HG02970 (cell line): ENCODE measurements at regions not wholly inside any gene's neighbourhood (a gene's known extent, or its start where the extent isn't known, plus 50 kb on each side); places are given as distances from the start of the nearest gene placed in this dataset.

Source experiments
- ATAC-seq: cut with Tn5 transposase; IDR thresholded peaks from one replicate; pipeline ENCODE4 v1.9.1; 2021; ENCODE audit warnings: mild to moderate bottlenecking, moderate library complexity, moderate number of reproducible peaks; ENCODE audit not compliant: unreplicated experiment, low FRiP score

DNA sequence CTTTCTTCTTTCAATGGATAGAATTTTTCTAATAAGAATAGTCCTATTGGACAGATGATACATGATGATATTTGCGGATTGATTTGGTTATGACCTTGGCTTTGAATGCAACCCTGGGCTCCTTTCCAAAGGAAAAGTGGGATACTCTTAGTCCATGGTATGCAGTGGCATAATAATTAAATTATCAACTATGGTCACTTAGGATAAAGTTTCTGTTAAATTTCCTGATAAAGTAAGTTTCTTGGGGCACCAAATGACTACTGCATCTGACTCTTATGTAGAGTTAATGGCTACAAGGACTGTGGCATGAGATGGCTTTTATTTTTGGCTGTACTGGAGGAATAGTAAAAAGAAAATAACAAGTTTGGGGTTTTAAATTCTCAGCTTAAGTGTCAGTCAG is 126.7 kb downstream of the QPCT start:
- no peak for ATAC-seq

DNA sequence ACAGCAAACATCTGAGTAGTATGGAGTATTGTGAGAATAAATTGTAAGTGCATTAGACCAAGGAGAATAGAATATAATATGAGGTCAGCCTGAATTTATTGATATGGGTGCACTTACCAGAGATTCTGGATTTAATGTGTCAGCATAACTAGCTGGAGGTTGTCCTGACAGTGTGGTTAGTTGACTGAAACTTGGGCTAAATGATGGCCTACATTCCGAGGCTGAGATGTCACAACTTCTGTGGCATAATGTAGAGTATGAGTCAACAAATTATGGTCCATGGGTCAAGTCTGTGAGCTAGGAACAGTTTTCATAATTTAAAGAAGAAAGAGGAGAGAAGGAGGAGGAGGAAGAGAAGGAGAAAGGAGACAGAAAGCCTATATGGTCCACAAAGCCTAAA is 127.6 kb downstream of the QPCT start:
- ATAC-seq = no peak

DNA sequence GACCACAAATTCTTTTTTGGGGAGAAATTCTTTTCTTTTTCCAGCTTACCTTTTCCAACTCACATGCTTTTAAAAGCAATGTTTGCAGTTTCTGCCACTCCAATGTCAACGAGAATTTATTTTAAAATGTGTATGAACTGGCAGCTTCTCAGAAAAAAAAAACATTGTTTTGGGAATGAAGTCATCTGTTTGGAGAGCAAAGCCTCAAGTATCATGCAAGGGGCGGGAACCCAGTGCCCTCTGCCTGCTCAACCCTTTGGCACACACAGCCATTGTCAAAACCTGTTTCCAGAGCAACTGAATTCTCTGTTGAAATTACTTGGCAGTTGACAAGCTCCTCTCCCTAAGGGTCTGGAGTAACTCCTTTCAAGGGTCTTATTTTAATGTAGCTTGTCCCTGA is 128.5 kb downstream of the QPCT start:
- ATAC-seq = no peak

DNA sequence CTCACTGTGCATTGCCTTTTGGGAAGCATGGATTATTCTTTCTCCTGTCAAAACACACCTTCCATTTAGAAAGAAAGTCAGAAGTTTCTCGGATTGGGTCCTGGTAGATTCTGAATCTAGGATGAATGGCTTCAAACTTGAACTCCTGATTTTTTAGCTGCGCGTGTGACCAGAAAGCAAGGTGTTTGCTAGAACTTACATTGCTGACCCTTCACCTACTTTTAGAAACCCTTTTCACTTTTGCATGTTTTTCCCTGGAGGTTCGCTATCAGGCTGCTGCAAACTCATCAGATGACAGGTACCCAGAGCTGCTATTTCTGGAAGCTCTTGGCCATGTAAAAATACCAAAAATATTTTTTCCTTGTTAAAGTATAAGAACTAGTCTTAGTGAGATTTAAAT is 132.0 kb downstream of the QPCT start:
- no peak for ATAC-seq

DNA sequence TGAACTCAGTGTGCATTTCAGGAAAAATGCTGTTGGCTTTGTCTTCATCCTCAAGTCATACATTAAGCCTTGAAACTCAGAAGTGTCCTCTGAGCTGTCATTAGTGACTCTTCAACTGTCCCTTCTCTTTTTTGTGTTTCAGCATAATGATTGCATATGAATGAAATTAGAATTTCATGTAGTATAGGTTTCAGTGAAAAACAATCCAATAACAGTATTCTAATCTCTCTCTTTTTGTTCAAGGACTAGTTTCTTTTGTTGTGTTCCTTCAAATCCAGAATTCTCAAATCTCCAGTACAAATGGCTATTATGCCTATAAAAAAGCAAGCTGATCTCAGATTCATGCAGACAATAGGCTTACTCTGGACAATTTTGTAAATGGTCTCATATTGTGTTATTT is 133.5 kb downstream of the QPCT start:
- ATAC-seq = no peak

DNA sequence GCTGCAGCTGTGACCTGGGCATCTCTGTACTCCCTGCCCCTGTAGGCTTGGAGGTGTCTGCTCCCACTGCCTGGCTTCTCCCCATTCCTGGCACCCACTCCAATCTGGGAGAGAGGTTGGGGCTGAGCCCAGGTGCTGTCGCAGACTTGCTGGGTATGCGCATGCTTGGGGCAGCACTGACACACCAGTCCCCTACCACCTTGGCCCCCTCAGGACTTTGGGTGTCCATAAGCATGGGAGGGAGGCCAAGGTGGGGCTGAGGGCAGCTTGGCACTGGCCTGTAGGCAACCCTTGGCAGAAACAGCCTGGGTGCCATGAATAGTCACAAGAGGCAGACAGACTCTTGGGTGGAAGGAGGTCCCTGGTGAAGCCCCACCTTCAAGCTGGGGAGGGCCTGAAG is 136.8 kb downstream of the QPCT start:
- no peak for ATAC-seq

DNA sequence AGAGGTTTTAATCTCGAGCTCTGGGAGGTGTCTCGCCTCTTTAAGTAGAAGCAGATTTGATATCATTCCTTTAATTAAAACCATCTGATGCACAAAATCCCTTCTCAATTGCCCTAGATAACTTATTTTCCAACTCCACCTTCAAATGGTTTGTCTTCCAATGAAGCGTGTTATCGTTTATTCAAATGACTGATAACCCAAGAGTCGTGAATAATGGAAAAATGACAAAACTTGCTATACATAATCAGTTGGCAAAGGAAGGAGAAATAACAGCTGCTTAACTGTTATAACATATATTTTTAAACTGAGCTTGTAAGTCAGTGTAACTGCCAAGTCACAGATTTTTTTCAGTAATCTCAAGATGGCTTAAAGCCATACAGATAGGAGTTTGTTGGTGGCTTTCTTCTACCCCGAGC is 144.6 kb downstream of the QPCT start:
- ATAC-seq = no peak

DNA sequence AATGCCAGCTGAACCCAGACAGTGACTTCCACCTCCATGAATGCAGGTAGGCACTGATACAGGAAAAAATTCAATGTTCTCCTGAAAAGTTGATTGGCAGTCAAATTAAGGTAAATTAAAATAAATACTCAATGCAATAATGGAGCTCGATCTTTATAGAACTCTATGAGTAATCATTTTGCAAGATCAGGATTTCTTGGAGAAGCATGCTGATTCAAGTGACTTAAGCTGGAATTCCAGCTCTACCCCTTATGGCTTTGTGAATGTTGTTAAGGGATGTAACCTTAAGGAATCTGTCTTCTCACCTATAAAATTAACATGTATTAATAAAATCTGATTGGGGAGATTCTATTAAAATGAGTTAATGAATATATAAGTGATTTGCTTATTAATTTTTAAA is 145.1 kb downstream of the QPCT start:
- no peak for ATAC-seq

DNA sequence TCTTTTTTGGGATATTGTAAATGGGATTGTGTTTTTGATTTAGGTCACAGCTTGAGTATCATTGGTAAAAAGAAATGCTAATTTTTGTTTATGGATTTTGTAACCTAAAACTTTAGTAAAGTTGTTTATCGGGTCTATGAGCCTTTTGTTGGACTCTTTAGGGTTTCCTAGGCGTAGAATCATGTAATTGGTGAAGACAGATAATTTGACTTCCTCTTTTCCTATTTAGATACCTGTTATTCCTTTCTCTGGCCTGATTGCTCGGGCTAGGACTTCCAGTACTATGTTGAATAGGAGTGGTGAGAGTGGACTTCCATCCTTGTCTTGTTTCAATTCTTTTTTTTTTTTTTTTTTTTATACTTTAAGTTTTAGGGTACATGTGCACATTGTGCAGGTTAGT is 149.0 kb downstream of the QPCT start:
- ATAC-seq = no peak

DNA sequence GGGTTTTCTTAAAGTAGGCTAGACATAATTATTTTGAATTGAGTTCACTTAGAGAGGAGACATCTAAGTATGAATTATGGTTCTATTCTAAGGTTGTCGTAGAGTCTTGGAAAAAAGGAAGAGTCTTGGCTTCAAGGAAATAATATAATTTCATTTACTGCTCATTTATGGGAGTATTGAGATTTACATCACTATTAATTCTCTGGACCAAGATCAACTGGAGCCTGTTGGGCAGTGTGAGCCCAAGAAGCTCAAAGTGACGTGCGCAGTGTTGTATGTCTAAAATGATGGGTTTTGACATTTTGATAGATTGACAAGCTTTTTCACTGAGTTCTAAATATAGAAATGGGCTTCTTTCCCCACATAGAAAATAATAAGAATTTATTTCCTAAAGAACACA is 154.7 kb downstream of the QPCT start:
- no peak for ATAC-seq

DNA sequence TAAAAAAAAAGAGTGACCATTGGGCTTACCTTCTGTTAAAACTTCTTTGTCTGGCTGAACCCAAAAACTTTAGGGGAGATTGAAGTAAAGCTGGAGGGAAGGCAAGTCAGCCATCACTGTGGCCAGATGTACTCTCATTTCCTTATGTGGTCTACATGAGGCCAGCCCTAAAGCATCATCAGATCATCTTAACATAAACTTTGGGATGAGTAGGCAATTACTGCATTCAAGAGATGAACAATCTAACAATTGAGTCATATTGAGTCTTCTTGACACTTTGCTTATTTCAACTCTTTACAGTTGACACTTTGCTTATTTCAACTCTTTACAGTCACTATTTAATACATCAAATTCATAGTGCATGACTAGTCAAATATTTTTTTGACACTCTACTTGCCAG is 155.6 kb downstream of the QPCT start:
- no peak for ATAC-seq

DNA sequence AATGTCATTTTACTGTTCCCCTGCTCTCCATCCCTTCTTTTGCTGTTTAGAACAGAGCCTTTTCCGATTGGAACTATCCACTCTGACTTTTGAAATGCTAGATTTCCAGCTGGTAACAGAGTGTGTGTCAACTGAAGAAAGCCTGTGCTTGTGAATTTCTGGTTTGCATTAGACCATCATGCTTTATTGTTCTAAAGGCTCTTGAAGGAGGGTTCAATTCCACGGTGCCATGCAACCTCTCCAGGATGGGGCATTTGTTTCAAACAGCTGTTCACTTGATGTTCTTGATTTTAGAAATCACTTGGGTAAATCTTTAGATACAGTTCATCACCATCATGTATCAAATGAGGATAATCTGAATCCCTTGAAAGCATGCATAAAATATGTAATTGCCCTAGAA is 156.7 kb downstream of the QPCT start:
- ATAC-seq = no peak

DNA sequence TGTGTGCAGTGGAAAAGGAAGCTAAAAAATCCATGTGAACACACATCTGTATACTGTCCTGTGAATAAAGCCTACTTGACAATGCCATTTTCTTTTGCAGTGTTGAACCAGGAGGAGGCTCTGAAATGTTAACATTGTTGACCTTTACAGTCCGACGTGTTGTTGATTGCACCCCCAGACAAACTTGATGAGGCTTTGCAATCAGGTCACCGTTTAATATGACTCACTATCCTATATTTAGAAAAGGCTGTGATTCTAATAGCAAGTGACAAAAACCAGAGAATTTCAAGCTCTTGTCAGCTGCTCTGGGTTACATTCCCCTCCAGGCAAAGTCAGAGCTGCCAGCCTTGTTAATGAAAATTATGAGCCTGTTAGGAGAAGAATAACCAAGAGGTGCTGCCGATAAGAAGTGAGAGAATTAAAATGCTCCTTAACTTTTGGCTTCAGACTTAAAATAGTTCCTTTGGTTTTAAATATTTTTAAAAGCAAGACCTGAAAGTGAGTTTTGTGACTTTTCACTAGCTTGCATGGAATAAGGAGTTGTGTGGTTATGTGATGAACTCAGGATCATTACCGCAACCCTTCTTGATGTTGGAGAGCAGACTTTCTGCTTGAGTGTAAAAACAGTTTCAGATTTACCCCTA is 162.1 kb downstream of the QPCT start:
- no peak for ATAC-seq

DNA sequence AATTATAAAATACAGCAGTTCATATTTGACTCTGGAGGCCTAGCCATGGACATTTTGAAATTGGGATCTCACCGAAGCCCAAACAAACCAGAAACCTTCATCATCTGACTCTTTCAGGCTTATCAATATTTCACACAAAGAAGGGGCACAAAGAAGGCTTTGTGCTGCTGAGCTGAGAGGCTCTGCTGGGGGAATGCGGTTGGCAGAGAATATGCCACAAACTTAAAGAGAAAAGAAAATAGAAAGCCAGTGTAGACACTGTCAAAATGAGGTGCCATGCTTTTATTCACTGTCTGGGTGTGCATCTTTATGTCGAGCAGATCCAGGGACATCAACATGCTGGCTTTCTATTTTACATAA is 162.6 kb downstream of the QPCT start:
- ATAC-seq = no peak

DNA sequence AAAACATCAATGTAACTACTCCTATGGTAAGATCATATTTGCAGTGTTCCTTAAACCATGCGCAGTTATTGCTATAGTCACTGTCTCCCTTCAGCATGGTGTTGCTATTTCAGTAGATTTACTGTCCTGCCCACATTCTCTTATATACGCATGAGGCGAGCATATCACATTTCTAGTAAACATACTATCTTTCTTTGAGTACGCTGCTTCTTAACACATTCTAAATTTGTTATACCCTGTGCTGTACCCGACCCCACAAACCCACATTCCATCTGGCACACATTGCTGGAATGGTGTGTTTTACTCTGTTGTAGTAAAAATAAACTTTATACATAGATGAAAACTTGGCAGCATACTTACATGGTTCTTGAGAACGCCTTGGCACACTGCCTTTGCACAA is 163.3 kb downstream of the QPCT start:
- no peak for ATAC-seq

DNA sequence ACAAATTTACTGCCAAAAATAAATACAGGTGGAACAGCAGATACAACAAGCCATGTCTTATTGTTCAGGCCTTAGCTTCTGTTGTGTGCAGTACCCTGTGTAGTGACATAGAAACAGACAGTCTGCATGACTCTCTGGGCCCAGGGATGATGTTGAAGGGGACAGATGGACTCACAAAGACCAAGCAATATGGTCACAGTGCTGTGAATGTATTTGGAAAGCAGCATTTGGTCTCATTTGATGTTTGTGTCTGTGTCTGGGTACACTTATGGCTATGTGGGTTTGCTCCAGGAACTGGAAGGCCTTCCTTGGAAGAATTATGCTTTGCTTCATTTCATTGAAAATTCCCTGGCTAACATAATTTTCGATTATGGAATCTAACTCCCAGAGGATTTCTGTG is 158.5 kb downstream of the CDC42EP3 start:
- ATAC-seq = no peak

DNA sequence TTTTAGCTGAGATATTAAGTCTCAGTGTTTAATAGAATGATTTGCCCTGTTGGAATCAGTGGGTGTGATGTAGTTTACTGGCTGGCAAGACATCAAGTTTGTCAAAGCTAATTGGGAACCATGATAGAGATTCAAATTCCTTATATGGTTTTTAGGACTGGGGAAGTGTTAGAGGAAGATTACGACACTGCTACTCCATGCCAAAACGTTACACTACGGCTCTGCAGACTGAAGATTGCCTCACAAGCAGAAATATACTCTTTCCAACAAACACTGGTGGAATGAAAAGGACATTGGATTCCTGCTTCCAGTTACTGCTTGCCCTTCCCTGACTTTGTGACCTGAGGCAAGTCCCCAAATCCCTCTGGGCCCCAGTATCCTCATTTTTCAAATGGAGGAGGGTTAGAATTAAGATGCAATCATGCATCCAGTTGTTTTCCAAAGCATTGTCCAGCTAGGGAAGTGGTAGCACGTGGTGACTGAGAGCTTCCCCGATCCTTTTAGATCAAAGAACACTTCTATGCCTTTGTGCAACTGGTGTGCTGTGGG is 147.6 kb downstream of the CDC42EP3 start:
- ATAC-seq = no peak

DNA sequence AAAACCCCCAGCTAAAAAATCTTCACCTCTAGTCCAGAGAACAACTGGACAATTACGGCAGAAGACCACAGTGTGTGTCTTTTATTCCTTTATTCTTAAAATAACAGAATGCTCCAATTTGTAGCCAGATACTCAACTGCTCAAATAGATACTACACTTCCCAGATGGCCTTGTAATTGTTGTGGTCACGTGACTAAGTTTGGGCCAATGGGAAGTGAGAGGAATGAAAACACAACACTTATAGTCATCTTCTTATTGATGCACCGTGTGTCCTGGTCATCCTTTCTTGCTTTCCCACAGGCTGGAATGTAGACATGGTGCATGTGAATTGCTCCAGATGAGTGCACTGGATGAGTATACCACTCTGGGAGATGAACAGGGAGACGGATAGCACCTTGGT is 145.1 kb downstream of the CDC42EP3 start:
- no peak for ATAC-seq

DNA sequence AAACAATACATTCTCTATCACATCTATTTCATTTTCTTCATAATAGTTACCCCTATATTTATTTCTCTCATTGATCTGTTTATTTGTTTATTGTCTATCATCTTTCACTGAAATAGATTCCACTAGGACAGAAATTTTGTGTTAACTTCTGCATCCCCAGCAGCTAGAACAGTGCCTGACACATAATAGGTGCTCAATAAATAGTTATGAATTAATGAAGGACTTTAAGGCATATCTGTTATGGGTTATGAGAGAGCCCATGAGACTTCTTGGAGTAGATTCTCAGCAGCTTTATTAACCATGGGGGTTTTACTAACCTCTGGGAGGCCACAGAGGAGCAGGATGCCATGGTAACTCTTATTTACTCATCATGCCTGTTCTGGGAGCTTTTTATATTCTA is 144.6 kb downstream of the CDC42EP3 start:
- no peak for ATAC-seq

DNA sequence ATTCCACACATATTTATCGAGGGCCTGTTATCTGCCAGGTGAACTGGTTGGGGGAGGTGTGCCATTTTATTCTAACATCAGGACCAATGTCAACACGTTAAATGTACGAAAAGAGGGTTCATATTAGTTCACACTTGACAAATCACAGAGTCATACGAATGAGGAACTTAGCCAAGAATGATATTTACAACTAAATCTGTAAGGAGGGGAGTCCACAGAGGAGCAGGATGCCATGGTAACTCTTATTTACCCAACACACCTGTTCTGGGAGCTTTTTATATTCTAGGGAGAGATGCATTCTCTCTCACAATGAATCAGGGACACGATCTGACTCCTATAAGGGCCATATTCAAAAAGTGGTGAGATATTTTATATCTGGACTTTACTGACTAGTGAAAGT is 144.1 kb downstream of the CDC42EP3 start:
- ATAC-seq = no peak

DNA sequence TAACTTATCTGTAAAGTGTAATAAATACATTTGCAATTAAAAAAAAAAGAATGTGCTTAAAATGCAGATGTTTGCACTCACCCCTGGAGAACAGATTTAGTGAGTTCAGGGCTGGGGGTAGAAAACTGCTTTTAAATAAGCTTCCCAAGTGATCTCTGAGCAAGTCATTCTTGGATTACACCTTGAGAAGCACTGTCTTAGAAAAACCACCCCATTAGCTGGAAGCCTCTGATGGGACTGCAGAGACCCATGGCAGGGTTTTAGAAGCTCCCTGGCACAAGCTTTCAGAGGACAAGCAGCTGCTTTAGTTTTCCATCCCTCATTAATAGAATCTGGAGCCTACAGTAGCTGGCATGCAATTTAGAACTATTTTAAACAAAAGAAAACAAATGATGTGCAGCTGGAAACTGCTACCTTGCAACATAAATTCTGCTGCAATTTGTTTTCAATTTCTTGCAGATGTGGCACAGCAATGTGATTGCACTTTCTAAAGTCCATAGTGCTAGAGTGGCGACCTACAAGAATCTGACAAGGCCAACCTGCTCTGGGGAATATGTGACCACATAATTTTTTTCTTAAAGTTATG is 141.5 kb downstream of the CDC42EP3 start:
- no peak for ATAC-seq

DNA sequence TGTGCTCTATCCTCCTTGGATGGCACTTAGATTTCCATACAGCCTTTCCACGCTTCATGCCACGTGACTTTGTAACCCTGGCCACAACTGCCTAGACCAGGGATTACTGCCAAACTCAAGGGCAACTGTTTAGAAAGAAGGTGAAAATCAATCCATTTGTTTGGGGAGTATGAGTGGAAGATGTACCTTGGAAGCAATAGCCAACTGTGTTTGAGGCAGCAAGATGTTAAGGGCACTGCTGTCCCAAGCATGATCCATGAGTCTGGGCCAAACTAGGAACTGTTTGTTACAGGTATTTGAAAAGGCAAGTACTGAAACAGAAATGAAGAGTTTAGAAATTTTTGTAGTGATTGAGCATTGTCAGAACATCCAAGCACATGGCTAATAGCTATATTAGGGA is 138.9 kb downstream of the CDC42EP3 start:
- ATAC-seq = no peak

DNA sequence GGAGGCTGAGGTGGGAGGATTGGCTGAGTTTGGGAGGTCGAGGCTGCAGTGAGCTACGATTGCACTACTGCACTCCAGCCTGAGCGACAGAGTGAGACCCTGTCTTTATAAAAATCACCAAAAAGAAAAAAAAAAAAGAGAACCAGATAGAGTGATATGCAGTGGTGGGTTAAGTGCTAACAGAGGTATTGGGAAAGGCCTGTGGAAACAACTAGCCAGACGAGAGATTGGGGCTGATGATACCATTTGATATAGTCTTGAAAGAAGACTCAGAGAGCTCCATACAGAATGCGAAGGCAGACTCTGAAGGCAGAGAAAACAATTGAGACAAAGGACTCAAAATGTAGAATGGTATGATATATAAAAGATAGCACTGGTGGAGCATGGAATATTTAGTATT is 134.1 kb downstream of the CDC42EP3 start:
- ATAC-seq = no peak
